HG02840 (cell line): ENCODE measurements at regions not wholly inside any gene's neighbourhood (a gene's known extent, or its start where the extent isn't known, plus 50 kb on each side); places are given as distances from the start of the nearest gene placed in this dataset.
"Not testable (repeated sequence)": the region's sequence is repeated elsewhere in the genome, so short reads cannot be mapped to it uniquely, and the experiment has no call there.

Experiments used
- ATAC-seq: cut with Tn5 transposase; IDR thresholded peaks from one replicate; pipeline ENCODE4 v1.9.1; 2021; ENCODE audit warnings: mild to moderate bottlenecking, moderate library complexity, moderate number of reproducible peaks; ENCODE audit not compliant: unreplicated experiment, low FRiP score

DNA sequence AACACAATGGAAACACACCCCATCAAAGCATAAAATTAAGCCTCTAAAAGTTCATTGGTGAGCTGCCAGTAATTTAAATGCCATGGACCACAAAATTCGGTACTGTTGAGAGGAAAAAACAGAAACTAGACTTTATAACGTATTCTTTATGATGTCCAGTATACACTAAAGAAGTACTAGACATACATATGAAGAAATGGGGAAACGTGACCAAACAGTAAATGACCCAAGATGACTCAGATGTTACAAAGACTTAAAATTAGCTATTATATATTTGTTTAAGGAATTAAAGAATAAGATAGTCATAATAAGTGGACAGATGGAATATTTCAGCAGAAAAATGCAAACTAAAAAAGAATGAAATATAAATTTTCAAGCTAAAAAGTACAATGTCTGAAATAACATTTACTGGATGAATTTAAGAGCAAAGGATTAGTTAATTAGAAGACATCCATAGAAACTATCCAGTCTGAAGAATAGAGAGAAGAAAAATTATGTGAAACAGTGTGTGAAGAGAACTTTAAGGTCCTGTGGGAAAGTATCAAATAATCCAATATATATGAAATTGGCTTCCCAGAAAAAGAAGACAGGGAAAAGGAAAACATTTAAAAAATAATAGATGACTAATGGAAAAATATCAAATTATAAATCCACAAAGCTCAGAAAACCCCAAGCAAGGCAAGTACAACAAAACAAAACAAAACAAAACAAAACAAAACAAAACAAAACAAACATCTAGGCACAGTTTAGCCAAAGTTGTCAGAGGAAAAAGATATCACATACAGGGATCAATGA lies 69.4 kb downstream of the SAMD9 start:
- no peak for ATAC-seq

DNA sequence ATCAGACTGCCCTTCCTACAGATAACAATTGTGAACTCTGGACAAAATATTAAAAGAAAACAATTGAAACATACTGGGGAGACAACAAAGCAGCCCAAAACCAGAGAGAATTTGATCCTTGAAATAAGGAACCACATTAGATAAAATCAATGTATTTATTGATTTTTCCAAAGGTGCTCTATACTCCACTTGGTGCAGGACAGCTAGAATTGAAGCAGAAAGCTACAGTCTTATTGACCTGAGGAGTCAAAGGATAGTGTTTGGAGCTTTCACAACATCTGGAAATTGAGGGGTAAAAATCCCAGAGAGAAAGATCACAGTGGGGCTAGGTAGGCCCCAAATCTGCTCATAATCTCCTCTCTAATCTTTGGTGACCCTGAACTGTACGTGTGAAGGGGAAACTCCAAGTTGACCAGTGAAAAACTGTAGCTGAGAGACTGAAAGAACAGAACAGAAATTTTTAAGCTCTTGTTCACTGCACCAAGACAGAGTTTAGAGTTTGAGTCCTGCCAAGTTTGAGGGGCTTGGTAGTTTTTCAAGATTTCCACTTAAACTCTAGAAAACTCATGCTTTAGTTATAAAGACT lies 70.2 kb downstream of the SAMD9 start:
- ATAC-seq: no peak

DNA sequence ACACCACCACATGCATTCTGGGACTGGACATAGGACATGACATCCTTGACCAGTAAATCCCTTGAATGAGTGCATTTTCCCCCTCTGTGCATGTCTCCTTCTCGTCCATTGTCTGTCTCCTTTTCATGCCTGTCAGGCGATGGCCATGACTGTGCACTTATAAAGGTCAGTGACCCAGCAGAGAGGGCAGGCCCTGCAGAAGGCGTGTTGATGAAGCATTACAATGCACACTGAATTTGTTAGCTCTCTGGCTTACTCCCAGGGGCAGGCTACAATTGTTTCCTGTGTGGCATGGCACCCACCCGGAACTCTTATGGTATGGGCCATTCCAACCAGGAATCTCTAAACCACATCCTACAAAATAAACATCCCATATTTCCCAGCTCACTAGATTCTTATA lies 71.1 kb downstream of the SAMD9 start:
- no peak for ATAC-seq

DNA sequence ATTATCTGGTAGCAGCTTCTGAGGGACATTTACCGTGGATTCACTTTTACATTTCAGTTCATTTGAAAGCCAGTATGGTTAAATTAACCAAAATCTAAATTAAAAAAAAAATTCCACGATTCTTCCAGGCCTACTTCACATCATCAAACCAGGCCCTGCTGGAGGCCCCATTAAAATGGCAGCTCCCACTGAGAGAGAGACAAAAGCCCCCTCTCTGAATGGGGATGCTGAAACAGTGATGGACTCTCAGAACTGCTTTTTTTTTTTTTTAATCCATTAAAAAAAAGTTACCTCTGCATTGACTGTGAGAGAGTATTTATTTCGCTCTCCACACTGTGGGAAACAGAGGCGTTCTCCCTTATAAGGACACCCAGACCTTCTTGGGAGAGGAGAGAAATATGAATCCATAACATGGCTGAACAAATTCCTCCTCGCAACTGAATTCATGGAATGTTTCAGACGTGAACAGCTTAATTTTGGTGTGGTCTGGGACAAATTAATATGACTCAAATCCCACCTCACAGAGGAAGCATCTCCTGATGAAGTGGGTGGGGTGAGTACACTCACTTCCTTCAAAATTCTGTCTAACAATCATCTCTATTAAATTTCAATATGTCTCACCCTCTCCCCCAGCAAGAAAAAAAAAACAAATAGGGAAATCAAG lies 73.5 kb downstream of the SAMD9 start:
- ATAC-seq: no peak

DNA sequence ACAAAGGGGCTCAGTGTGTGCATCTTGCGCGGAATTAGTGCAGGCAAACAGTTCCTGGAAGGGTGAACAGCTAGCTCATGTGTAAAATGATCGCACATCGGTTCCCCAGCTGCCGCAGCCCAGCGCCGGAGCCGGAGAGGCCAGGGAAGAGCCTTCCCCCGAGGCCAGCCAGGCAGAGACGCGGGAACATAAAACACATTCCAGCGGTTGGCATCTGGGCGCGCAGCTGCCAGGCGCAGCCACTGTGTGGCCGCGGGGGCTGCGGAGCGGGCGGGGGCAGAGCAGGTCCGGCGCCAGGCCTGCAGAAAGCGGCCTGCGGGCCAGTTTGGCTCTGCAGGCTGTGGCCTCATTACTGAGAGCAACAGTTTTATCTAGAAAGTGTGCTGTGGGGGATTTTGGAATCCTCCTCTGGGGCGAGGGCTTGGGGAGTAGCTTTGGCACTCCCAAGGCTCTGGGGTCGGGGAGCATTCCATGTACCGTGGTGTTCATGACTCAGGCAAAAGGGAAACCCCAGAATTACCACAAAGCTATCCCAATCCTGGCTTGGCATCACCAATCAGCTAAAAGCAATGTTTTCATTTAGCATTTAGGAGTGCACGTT lies 74.3 kb downstream of the SAMD9 start:
- ATAC-seq: no peak

DNA sequence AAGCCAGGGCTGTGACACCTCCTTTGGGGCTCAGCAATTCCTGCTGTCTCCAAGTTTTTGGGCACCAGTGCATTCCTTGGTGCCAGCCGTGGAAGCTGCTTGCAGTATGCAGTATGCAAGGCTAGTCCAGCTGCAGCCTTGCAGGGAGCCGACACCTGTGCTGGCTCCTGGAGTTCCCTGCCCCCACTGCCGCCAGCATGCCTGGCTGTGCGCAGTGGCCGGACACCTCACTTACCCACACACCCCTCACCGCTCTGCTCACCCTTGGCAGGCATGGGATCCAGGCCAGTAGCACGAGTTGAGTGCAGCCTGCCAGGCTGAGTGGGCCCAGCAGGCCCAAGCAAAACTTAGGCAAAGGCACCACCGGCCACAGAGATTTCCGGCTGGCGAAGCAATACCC lies 77.4 kb downstream of the SAMD9 start:
- ATAC-seq: no peak

DNA sequence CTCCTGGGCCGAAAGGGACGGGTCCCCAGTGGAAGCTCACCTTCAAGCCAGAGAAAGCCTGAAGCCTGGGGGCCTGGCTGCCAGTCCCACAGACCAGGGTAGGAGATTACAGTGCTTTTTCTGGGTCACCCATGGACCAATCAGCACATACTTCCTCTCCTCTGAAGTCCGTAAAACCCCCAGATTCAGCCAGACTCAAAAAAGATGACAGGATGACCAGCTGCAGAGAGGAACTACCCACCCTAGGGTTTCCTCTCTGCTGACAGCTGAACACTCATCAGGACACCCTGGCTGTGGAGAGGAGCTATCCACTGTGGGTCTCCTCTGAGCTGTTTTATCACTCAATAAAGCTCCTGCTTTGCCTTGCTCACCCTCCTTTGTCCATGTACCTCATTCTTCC lies 78.0 kb downstream of the SAMD9 start:
- ATAC-seq: no peak

DNA sequence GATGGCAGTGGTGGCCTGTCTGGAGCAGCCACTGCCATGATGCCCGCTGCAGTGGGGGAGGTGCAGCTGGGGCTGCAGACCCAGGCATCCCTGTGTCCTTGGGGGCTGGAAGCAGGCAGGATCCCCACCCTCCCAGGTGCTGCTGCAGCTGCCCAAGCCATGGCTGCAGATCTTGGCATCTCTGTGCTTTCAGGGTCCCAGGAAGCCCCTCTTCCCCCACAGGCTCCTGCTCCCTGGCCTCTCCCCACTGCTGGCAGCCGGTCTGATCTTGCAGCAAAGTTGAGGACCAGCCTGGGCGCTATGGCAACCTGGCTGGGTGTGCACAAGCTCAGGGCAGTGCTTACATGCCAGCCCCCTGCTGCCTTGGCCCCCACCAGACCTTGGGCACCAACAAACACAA lies 78.5 kb downstream of the SAMD9 start:
- ATAC-seq: no peak

DNA sequence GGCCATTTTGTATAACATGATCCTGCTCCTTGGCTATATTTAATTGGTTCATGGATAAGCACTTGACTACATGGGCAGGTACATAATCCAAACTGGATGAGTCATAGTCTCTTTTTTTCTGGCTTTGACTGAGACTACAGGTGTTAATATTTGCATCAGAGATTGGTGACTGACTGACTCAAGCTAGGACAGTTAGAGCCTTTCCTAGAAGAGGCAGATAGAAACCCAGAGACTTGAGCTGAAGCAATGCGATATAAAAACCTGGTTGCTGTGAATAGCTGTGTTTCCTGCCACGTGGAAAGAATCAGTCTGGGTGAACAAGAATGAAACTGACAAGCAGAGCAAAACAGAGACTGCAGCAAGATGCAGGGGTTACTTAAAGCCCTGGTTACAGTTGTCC lies 81.0 kb downstream of the SAMD9 start:
- ATAC-seq: peak; percentile 91

DNA sequence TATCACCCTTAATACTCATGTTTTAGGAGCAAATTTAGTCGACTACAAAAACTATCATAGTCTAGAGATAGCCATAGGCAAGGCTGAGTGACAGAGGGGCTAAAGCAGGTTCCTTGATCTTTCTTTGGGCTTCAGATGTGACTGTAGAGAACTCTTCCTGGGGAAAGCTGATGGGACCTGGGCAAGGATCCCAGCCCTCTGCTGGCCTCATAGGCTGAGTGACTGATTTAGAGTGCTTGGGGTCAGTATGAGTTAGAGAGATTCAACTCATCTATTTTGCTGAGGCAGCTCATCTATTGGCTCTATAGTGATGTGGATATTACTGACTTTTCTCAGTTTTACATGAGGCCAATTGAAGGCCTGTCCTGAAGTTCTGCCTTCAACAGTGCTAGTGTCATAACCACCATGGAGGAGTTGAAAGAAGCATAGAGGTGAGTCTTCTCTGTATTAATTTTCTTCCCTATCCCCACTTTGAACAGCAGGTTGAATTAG lies 81.6 kb downstream of the SAMD9 start:
- ATAC-seq: no peak

DNA sequence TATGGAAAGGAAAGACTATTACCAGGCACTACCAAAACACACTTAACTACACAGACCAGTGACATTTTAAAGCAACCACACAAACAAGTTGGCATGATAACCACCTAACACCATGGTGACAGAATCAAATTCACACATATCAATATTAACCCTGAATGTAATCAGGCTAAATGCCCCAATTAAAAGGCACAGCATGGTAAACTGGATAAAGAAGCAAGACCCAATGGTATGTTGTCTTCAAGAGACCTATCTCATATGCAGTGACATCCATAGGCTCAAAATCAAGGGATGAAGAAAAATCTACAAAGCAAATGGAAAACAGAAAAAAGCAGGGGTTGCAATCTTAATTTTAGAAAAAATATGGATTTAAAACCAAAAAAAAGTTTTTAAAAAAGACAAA lies 86.0 kb downstream of the SAMD9 start:
- no peak for ATAC-seq

DNA sequence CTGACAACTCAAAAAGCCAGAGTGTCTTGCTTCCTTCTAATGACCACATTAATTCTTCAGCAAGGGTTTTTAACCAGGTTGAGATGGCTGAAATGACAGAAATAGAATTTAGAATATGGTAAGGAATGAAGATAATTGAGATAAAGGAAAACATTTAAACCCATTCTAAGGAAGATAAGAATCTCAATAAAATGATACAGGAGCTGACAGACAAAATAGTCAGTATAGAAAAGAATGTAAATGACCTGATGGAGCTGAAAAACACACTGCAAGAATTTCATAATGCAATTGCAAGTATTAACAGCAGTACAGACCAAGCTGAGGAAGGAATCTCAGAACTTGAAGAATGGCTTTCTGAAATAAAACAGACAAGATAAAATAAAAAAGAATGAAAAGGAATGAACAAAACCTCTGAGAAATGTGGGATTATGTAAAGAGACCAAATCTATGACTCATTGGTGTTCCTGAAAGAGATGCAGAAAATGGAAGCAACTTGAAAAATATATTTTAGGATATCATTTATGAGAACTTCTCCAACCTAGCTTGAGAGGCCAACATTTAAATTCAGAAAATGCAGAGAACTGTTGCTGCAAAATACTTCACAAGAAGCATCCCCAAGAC lies 87.1 kb downstream of the SAMD9 start:
- ATAC-seq: no peak

DNA sequence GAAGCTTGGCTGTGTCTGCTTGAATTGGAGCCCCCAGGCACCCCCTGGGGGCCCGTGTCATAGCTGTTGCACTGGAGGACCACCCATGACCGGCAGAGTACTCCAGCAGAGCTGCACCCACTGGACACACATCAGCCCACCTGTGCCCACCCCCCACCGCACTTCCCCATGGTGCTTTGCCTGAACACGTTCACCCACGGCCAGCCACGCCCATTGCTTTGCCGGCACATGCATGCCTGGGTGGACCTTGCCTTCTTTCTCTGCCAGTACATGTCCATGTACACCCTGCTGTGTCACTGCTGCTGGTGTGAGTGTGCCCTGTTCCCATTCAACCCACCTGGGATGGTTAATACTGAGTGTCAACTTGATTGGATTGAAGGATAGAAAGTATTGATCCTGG lies 88.7 kb downstream of the SAMD9 start:
- no peak for ATAC-seq

DNA sequence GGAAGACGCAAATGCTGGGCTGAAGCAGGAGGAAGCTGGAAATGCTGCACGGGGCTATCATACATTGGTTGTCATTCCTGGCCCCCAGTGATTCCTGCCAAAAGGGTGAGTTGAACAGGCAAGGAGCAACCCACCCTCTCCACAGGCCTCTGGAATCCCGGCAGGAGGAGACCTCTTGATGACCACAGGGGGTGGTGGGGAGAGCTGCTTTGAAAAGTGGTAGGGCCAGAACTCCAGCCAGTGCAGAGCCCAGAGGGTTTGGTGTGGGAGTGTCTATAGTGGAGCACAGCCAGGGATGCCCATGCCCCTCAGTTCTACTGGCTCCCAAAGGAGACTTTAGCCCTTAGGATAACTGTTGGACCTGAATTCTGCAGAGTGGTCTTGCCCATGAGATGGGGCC lies 89.2 kb downstream of the SAMD9 start:
- ATAC-seq: no peak

DNA sequence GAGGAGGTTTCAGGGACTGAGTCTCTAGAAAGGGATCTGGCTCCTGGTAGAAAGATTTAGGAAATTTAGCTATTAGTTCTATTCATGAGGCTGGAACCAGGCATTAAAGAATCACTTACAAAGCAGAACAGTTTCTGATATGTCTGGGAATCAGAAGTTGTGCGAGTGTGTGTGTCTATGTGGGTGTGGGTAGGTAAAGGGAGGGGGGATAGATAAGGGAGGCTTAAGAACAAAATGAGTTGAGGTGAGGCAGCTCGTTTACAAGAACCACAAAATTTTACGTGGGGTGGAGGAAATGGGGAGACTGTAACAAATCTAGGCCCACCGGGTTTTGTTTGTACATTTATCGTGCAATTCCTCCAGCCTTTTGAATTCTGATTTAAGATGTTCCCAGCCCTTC lies 90.7 kb downstream of the SAMD9 start:
- no peak for ATAC-seq

DNA sequence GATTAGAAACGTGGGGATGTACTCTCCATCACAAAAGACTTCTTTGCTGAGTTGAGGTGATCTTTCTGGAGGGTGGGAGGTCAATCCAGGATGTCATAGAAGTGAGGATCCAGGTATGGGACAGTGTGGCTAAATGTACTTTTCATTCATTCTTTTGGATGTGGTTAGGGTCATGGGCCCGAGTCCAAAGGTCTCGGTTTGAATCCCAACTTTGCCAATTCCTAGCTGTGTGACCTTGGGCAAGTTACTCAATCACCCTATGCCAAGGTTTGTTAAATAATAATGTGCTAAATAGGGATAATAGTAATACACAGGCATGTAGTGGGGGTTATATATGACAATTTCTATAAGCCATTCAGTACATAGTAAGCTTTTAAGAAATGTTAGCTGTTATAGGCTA lies 91.4 kb downstream of the SAMD9 start:
- no peak for ATAC-seq

DNA sequence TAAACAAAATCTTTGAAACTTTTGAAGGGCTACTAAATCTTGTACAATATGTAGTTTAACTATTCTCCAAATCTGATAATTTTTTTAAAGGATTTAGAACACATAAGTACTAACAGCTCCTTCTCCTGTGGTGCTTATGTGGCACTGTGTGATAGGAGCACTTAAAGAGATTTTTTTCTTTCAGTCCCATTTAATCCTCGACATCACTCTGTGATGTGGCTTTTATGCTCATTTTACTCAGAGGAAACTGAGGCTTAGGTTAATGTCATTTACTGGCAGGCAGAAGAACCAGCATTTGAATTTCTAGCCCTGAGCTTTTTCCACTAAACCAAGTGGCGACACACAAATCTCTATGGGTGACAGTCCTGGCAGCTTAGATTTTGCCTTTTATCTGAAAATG lies 92.4 kb downstream of the SAMD9 start:
- ATAC-seq: no peak

DNA sequence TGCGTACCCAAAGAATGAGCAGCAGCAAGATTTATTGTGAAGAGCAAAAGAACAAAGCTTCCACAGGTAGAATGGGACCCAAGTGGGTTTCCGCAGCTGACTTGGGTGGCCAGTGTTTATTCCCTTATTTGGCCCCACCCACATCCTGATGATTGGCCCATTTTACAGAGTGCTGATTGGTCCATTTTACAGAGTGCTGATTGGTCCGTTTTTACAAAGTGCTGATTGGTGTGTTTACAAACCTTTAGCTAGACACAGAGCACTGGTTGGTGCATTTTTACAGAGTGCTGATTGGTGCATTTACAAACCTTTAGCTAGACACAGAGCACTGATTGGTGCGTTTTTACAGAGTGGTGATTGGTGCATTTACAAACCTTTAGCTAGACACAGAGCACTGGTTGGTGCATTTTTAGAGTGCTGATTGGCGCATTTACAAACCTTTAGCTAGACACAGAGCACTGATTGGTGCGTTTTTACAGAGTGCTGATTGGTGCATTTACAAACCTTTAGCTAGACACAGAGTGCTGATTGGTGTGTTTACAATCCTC lies 94.8 kb downstream of the SAMD9 start:
- not testable (repeated sequence) for ATAC-seq

DNA sequence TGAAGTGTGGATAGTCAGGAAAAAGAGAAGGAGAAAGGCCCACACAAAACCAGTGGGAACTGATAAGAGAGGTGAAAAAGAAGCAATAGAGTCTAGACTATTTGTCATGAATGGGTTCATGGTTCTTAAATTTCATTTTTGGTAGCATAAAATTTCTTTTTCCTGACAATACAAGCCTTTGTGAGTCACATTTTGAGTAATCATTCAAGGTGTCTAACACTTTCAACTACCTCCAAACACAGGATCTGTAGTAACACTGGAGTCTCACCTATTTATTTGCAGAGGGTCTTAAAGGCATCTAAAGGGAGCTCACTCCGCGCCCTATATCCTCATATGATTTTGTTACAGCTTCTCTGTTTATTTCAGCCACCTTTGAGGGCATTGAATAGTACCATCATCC lies 96.0 kb downstream of the SAMD9 start:
- no peak for ATAC-seq

DNA sequence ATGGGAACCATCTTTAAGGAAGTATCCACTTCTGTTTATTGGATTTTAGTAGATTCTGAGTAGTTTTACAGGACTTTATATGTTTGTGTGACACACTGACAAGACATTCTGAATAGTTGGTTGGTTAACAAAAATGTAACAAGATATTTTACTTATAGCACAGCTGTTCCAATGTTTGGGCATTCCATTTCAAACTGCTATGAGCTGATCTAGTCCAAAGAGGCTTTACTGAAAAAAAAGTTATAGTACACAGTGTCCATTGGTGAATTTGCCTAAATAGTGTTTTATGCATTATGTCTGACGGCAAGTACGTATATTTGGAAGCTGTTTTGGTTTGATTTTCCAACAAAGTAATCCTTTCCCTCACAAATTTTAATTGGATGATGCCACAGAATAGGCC lies 99.1 kb downstream of the SAMD9 start:
- no peak for ATAC-seq
